A549 (cell line): ENCODE measurements at regions not wholly inside any gene's neighbourhood (a gene's known extent, or its start where the extent isn't known, plus 50 kb on each side); places are given as distances from the start of the nearest gene placed in this dataset.
A peak's percentile ranks its signal among the peaks of the same experiment; 100 is the strongest.

Experiments
- ATAC-seq, 2 experiments: fragments of 200-7000 bp in 1 of 2; fragments of >200 bp in 1 of 2; cut with Nextera tagmentation in 1 of 2; cut with Tn5 transposase in 1 of 2; 3 replicates each; pipeline versions ENCODE4 v1.8.0 to v1.9.1; 2018 to 2020; ENCODE audit warnings: mild to moderate bottlenecking in 1 of 2, moderate library complexity in 1 of 2
- CTCF ChIA-PET: fragments of 300-600 bp; sonication (Branson Sonifier 250); formaldehyde crosslinking; extraction: SDS; loops from one replicate; lab custom pipeline; 2021; ENCODE audit warnings: antibody characterized with exemption, inconsistent platforms; lab: Yijun Ruan, JAX
- POLR2A ChIA-PET: fragments of 350-600 bp; formaldehyde crosslinking; extraction: SDS; loops from one replicate; lab custom pipeline; 2021; ENCODE audit warnings: antibody characterized with exemption, inconsistent platforms; lab: Yijun Ruan, JAX
- DNase-seq, 2 experiments: peaks; one replicate each; pipeline versions ENCODE4 v3.0.0 to v3.0.0-alpha.2; 2011 to 2016; ENCODE audit warnings: low read depth in 1 of 2, low spot score in 1 of 2
- FAIRE-seq: peaks from 2 replicates; lab custom pipeline; 2011; peaks lifted over from hg19 to GRCh38; lab: Jason Lieb, UNC
- H3K27ac ChIP-seq, 2 experiments: fragments of >200 bp; sonication (Bioruptor Twin); formaldehyde crosslinking; 3 replicates each; pipeline ENCODE4 v1.5.1; 2016 to 2017
- H3K4me1 ChIP-seq: fragments of >200 bp; sonication (Bioruptor Twin); formaldehyde crosslinking; 3 replicates; pipeline ENCODE4 v1.6.1; 2016
- H3K4me2 ChIP-seq: fragments of >200 bp; sonication (Bioruptor Twin); formaldehyde crosslinking; 3 replicates; pipeline ENCODE4 v1.6.1; 2016
- H3K4me3 ChIP-seq: fragments of >200 bp; sonication (Bioruptor Twin); formaldehyde crosslinking; 3 replicates; pipeline ENCODE4 v1.5.1; 2016
- H3K9me3 ChIP-seq: fragments of >200 bp; sonication (Bioruptor Twin); formaldehyde crosslinking; 3 replicates; pipeline ENCODE4 v1.6.1; 2016
- BHLHE40 ChIP-seq: IDR thresholded peaks from 2 replicates; pipeline ENCODE4 v1.6.1; 2012; ENCODE audit warnings: low read depth, low read length, inconsistent platforms
- CBX8 ChIP-seq: fragments of 200-600 bp; sonication (generic); IDR thresholded peaks from 2 replicates; pipeline ENCODE4 v1.6.1; 2016
- CEBPB ChIP-seq, 2 experiments: fragments of >200 bp in 1 of 2; sonication (Bioruptor Twin) in 1 of 2; formaldehyde crosslinking in 1 of 2; IDR thresholded peaks; 2 replicates each; pipeline ENCODE4 v1.6.1; 2012 to 2016
- CHD4 ChIP-seq: fragments of 200-600 bp; sonication (generic); IDR thresholded peaks from 2 replicates; pipeline ENCODE4 v1.6.1; 2016; ENCODE audit warnings: antibody characterized with exemption, mild to moderate bottlenecking, borderline replicate concordance
- EHF ChIP-seq: fragments of 250-450 bp; sonication (Bioruptor Pico); IDR thresholded peaks from 2 replicates; pipeline ENCODE4 v1.5.0; 2020; ENCODE audit warnings: mild to moderate bottlenecking
- EHMT2 ChIP-seq: fragments of 200-600 bp; sonication (generic); IDR thresholded peaks from 2 replicates; pipeline ENCODE4 v1.6.1; 2016; ENCODE audit warnings: antibody characterized with exemption, low read depth, mild to moderate bottlenecking, moderate library complexity
- FOSL2 ChIP-seq, 2 experiments: fragments of 450-650 bp in 1 of 2; fragments of >200 bp in 1 of 2; sonication (Bioruptor Twin) in 1 of 2; formaldehyde crosslinking; IDR thresholded peaks; 2 replicates each; pipeline versions ENCODE4 v1.5.0 to v1.6.1; 2016 to 2020; ENCODE audit warnings: mild to moderate bottlenecking in 1 of 2, moderate library complexity in 1 of 2
- GATA3 ChIP-seq: IDR thresholded peaks from 2 replicates; pipeline ENCODE4 v1.6.1; 2012; ENCODE audit warnings: borderline replicate concordance
- HDAC2 ChIP-seq: fragments of 200-600 bp; sonication (generic); IDR thresholded peaks from 2 replicates; pipeline ENCODE4 v1.6.1; 2016
- HEYL ChIP-seq: fragments of 250-450 bp; sonication (Bioruptor Pico); IDR thresholded peaks from 2 replicates; pipeline ENCODE4 v1.8.0; 2021; ENCODE audit warnings: mild to moderate bottlenecking, moderate library complexity
- HOXB5 ChIP-seq: fragments of 250-450 bp; sonication (Bioruptor Pico); IDR thresholded peaks from 2 replicates; pipeline ENCODE4 v1.5.0; 2020; ENCODE audit warnings: mild to moderate bottlenecking, moderate library complexity
- JUNB ChIP-seq: fragments of >200 bp; sonication (Bioruptor Twin); formaldehyde crosslinking; IDR thresholded peaks from 2 replicates; pipeline ENCODE4 v1.6.1; 2016
- KDM5A ChIP-seq: fragments of 200-600 bp; sonication (generic); IDR thresholded peaks from 2 replicates; pipeline ENCODE4 v1.6.1; 2016; ENCODE audit warnings: antibody characterized with exemption, mild to moderate bottlenecking
- MAFK ChIP-seq: fragments of 450-650 bp; IDR thresholded peaks from 2 replicates; pipeline ENCODE4 v1.6.1; 2014; ENCODE audit not compliant: partially characterized antibody
- NPAS2 ChIP-seq: fragments of 250-450 bp; sonication (Bioruptor Pico); IDR thresholded peaks from 2 replicates; pipeline ENCODE4 v1.8.0; 2022; ENCODE audit warnings: mild to moderate bottlenecking, moderate library complexity, borderline replicate concordance
- PHF8 ChIP-seq: fragments of 200-600 bp; sonication (generic); IDR thresholded peaks from 2 replicates; pipeline ENCODE4 v1.6.1; 2016; ENCODE audit warnings: low read depth, mild to moderate bottlenecking, antibody characterized with exemption, moderate library complexity, borderline replicate concordance
- POLR2A ChIP-seq: IDR thresholded peaks from 2 replicates; pipeline ENCODE4 v1.6.1; 2012; ENCODE audit warnings: mild to moderate bottlenecking, low read length
- POLR2AphosphoS2 ChIP-seq: conservative IDR thresholded peaks from 2 replicates; pipeline ENCODE4 v1.6.1; 2012; ENCODE audit warnings: low read length, improper control_type of control experiment, inconsistent platforms
- RARB ChIP-seq: fragments of 250-450 bp; sonication (Bioruptor Pico); IDR thresholded peaks from 2 replicates; pipeline ENCODE4 v1.8.0; 2021; ENCODE audit warnings: mild to moderate bottlenecking, moderate library complexity
- RCOR1 ChIP-seq: fragments of 150-350 bp; IDR thresholded peaks from 2 replicates; pipeline ENCODE4 v1.6.1; 2014; ENCODE audit warnings: antibody characterized with exemption, low read length, low read depth
- RFX5 ChIP-seq: fragments of 450-650 bp; IDR thresholded peaks from 2 replicates; pipeline ENCODE4 v1.7.1; 2014; ENCODE audit warnings: antibody characterized with exemption, mild to moderate bottlenecking, moderate library complexity
- SREBF2 ChIP-seq: fragments of 450-650 bp; IDR thresholded peaks from 2 replicates; pipeline ENCODE4 v1.6.1; 2014; ENCODE audit warnings: mild to moderate bottlenecking, moderate library complexity
- TP53 ChIP-seq: fragments of 250-450 bp; sonication (Bioruptor Pico); IDR thresholded peaks from 2 replicates; pipeline ENCODE4 v1.5.0; 2021; ENCODE audit warnings: mild to moderate bottlenecking, moderate library complexity
- ZFP36 ChIP-seq: fragments of 450-650 bp; IDR thresholded peaks from 2 replicates; pipeline ENCODE4 v1.6.1; 2014; ENCODE audit warnings: borderline replicate concordance; ENCODE audit not compliant: partially characterized antibody
- ZNF302 ChIP-seq: fragments of 250-450 bp; sonication (Bioruptor Pico); IDR thresholded peaks from 2 replicates; pipeline ENCODE4 v1.9.0; 2021; ENCODE audit warnings: inconsistent platforms, mild to moderate bottlenecking, moderate library complexity
- ZSCAN20 ChIP-seq: fragments of 250-450 bp; sonication (Bioruptor Pico); IDR thresholded peaks from 2 replicates; pipeline ENCODE4 v1.8.0; 2022; ENCODE audit warnings: mild to moderate bottlenecking, moderate library complexity
- WGBS: methylation state at CpG from one replicate; pipeline ENCODE4 v1.1.6; 2017; ENCODE audit errors: missing lambda C conversion rate; 5-methylcytosine and 5-hydroxymethylcytosine counted together
- TF ChIP-seq, protein P1 (sequence below): fragments of 250-450 bp; sonication (Bioruptor Pico); IDR thresholded peaks from 2 replicates; pipeline ENCODE4 v1.5.0; 2020; ENCODE audit warnings: low read depth, mild to moderate bottlenecking, moderate library complexity
- TF ChIP-seq, protein P2 (sequence below): IDR thresholded peaks from 2 replicates; pipeline ENCODE4 v1.6.1; 2012
- TF ChIP-seq, protein P3 (sequence below): fragments of 450-650 bp; IDR thresholded peaks from 2 replicates; pipeline ENCODE4 v1.6.1; 2014; ENCODE audit warnings: antibody characterized with exemption
- TF ChIP-seq, protein P4 (sequence below): fragments of >200 bp; sonication (Bioruptor Twin); formaldehyde crosslinking; IDR thresholded peaks from 2 replicates; pipeline ENCODE4 v1.6.1; 2016

DNA sequence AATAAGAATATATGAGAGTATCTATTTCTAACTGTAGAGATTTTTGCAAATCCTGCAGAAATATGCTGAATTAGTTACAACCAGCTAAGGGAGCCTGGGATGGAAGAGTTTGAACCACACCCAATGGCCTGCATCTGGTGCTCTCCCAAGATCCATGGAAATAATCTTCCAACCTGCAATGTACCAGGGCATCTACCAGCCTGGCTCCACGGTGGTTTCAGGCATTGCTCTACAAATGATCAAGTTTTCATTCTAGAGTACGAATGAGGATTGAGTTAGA lies 61.4 kb upstream of the IL1R1 start:
- DNase-seq (no peak), FAIRE-seq (no peak), ATAC-seq (no peak)
- POLR2A ChIA-PET: no interaction called here
- Histone ChIP-seq H3K4me1 (peaks cover 29% of the 10 kb centered on the region), H3K4me3 (no peak overlapping the region), H3K4me2 (no peak overlapping the region), H3K27ac (peak overlapping the region; percentile 49 to 57; a peak in 3 of 6 replicates), H3K9me3 (peaks cover 9% of the 10 kb centered on the region; the same call in 1 of the 3 replicates)
- 94% methylated on average over 2 of the region's 2 CpGs for WGBS
- CTCF ChIA-PET: interaction anchor here (1.5 kb wide), 1 partner anchor 17 kb away, joined by 3 read pairs; no protein-coding TSS in a partner anchor
- TF ChIP-seq PHF8: no peak
- TF ChIP-seq RCOR1: no peak
- no peak for TF ChIP-seq MAFK
- no peak for TF ChIP-seq ZNF302 (CRISPR knock-in tag)
- no peak for TF ChIP-seq GATA3
- no peak for TF ChIP-seq RARB (CRISPR knock-in tag)
- TF ChIP-seq, all 56 proteins: peak for 0

DNA sequence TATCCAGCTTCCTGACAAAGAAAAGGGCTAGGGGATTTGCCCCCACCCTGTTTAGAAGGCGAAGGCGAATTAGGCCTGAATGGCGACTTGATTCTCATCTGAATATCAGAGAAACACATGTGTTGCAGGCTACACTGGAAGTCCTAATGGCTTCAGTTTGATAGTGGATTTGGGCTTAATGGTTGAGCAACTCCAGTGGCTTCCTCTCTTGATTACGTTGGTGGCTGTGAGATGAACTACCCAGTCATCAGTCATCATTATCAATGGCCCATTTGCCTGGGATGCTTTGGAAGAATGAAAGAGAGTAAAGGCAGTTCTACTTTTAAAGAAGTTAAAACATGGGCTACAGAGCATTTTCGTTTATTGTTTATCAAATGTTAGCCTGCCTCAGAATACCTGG lies 60.9 kb upstream of the IL1R1 start:
- no peak for DNase-seq
- TF ChIP-seq, protein P1, sequence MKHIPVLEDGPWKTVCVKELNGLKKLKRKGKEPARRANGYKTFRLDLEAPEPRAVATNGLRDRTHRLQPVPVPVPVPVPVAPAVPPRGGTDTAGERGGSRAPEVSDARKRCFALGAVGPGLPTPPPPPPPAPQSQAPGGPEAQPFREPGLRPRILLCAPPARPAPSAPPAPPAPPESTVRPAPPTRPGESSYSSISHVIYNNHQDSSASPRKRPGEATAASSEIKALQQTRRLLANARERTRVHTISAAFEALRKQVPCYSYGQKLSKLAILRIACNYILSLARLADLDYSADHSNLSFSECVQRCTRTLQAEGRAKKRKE (CRISPR knock-in tag): no peak
- TF ChIP-seq, protein P2, sequence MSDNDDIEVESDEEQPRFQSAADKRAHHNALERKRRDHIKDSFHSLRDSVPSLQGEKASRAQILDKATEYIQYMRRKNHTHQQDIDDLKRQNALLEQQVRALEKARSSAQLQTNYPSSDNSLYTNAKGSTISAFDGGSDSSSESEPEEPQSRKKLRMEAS: no peak
- no peak for TF ChIP-seq EHF (CRISPR knock-in tag)
- TF ChIP-seq RFX5: no peak
- TF ChIP-seq CEBPB (IDR thresholded peaks at IDR 0.05): no peak
- TF ChIP-seq, protein P3, sequence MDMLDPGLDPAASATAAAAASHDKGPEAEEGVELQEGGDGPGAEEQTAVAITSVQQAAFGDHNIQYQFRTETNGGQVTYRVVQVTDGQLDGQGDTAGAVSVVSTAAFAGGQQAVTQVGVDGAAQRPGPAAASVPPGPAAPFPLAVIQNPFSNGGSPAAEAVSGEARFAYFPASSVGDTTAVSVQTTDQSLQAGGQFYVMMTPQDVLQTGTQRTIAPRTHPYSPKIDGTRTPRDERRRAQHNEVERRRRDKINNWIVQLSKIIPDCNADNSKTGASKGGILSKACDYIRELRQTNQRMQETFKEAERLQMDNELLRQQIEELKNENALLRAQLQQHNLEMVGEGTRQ: no peak
- no peak for TF ChIP-seq RARB (CRISPR knock-in tag)
- TF ChIP-seq RCOR1: no peak
- no peak for TF ChIP-seq JUNB
- no peak for TF ChIP-seq CBX8
- TF ChIP-seq, protein P4, sequence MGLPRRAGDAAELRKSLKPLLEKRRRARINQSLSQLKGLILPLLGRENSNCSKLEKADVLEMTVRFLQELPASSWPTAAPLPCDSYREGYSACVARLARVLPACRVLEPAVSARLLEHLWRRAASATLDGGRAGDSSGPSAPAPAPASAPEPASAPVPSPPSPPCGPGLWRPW: no peak
- no peak for TF ChIP-seq POLR2A
- TF ChIP-seq, all 56 proteins: peak for 0
- no peak overlapping the region for H3K4me3 ChIP-seq
- ATAC-seq: no peak
- peaks cover 5% of the 10 kb centered on the region; the same call in 1 of the 3 replicates for H3K9me3 ChIP-seq
- H3K4me1 ChIP-seq: peaks cover 29% of the 10 kb centered on the region
- CTCF ChIA-PET: no interaction called here
- H3K4me2 ChIP-seq: no peak overlapping the region
- peak overlapping the region; percentile 49 to 57; a peak in 3 of 6 replicates for H3K27ac ChIP-seq
- 87% methylated on average over 5 of the region's 5 CpGs for WGBS
- POLR2A ChIA-PET: no interaction called here
- no peak for FAIRE-seq

DNA sequence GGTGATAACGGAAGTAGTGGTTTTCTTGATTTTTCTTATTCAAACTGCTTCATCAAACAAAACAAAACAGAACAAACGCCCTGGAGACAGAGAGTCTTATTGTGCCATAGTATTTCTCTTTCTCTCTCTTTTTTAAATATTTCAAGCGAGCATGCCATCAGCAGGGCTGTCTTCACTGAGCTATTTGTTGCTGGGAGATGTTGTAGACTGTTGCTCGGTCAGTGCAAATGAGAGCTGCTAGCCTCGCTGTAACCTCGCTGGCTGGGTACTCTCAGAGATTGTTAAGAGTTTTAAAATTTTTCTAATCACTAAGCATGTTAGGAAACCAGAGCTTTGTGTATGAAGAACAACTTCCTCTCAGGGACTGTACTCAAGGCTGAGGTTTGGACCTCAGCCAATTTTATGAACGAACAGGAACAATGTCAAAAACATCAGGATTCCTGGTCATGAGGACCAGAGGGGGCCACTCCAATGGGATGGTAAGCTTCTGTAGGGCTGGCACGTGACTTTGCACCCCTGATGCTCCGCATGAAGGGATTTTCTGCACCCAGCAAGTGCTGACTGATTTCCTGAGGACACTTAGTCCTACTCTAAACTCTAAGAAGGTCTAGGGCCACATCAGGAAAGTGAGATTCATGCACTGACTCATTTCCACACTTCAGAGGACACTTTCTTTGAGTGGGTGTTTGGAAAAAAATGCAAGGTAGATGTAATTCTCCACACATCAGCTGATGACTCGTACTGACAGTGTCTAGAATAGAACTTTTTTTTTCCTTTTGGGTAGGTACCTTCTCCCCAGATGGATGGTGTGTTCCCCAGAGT lies 59.8 kb upstream of the IL1R1 start:
- peak overlapping the region; percentile 50 for H3K4me2 ChIP-seq
- CTCF ChIA-PET: interaction anchor here (0.8 to 3.1 kb wide), 8 partner anchors 9 to 158 kb away, joined by 3 to 12 read pairs (median 4); no protein-coding TSS in a partner anchor
- H3K4me1 ChIP-seq: peaks cover 29% of the 10 kb centered on the region
- ATAC-seq (peak; percentile 66 to 78), FAIRE-seq (no peak), DNase-seq (peak in 1 of 2 experiments; percentile 23)
- H3K9me3 ChIP-seq: peaks cover 6% of the 10 kb centered on the region; the same call in 1 of the 3 replicates
- POLR2A ChIA-PET: interaction anchor here (0.7 kb wide), 1 partner anchor 18 kb away, joined by 3 read pairs; no protein-coding TSS in a partner anchor
- 64% methylated on average over 10 of the region's 10 CpGs for WGBS
- TF ChIP-seq HDAC2 (no peak), JUNB (peak; percentile 49; the same call in 1 of the 2 replicates), ZFP36 (no peak), SREBF2 (no peak), HOXB5 (CRISPR knock-in tag) (no peak), FOSL2 (IDR thresholded peaks at IDR 0.05) (peak; percentile 41; the same call in 1 of the 2 replicates), FOSL2 (CRISPR knock-in tag; IDR thresholded peaks at IDR 0.05) (0 out of 2 replicates have a peak, but pooled peaks have one; percentile 28), ZSCAN20 (no peak), MAFK (peak; percentile 7), GATA3 (no peak), RARB (CRISPR knock-in tag) (no peak), ZNF302 (CRISPR knock-in tag) (no peak), CHD4 (no peak), HEYL (no peak), TP53 (CRISPR knock-in tag) (no peak), KDM5A (no peak), EHF (CRISPR knock-in tag) (no peak), BHLHE40 (no peak), CBX8 (no peak), EHMT2 (no peak), POLR2AphosphoS2 (no peak), NPAS2 (CRISPR knock-in tag) (no peak)
- TF ChIP-seq, protein P3: no peak
- no peak overlapping the region for H3K4me3 ChIP-seq
- H3K27ac ChIP-seq: peak overlapping the region; percentile 57 to 60; a peak in 5 of 6 replicates
